ENCODE measurements at regions not wholly inside any gene's neighbourhood (a gene's known extent, or its start where the extent isn't known, plus 50 kb on each side); places are given as distances from the start of the nearest gene placed in this dataset.
A peak's percentile ranks its signal among the peaks of the same experiment; 100 is the strongest.

GRCh38 chr6:22222469-22222868, 74.4 kb downstream of the PRL start:
- no peaks in the 10 kb centered on the region for H3K27me3 ChIP-seq (ENCODE audit: insufficient read depth, low read length, poor library complexity)
- H3K56ac ChIP-seq (ENCODE audit: low read length) = no peak overlapping the region
- no peak overlapping the region for H3K4me2 ChIP-seq (ENCODE audit: low read length)
- peak; percentile 63 for DNase-seq
- H2BK5ac ChIP-seq (ENCODE audit: low read length) = no peak overlapping the region
- no peak overlapping the region for H4K5ac ChIP-seq (ENCODE audit: low read length)
- H2AK5ac ChIP-seq (ENCODE audit: low read length) = no peak overlapping the region
- H3K23ac ChIP-seq (ENCODE audit: low read length) = no peak overlapping the region
- 100% methylated on average over 1 of the region's 6 CpGs for WGBS (ENCODE audit: extremely low coverage, insufficient coverage, low lambda C conversion rate)
- no peak overlapping the region for H3K9ac ChIP-seq (ENCODE audit: low read length)
- no peaks in the 10 kb centered on the region for H3K79me2 ChIP-seq (ENCODE audit: control insufficient read depth, insufficient read depth, low read length)
- H3K4me3 ChIP-seq (ENCODE audit: low read length) = no peak overlapping the region
- no peak overlapping the region for H3K27ac ChIP-seq (ENCODE audit: low read depth, low read length)
- H2BK120ac ChIP-seq (ENCODE audit: low read depth, low read length) = no peak overlapping the region
- H3K79me1 ChIP-seq (ENCODE audit: low read length) = no peaks in the 10 kb centered on the region
- no peak overlapping the region for H3K18ac ChIP-seq (ENCODE audit: low read length)
- no peak overlapping the region for H3K4ac ChIP-seq (ENCODE audit: low read depth, low read length)
- no peaks in the 10 kb centered on the region for H3K36me3 ChIP-seq (ENCODE audit: control insufficient read depth, insufficient read depth, low read length)
- H4K8ac ChIP-seq (ENCODE audit: low read depth, low read length) = peak overlapping the region; percentile 76
- peaks cover 2% of the 10 kb centered on the region for H3K4me1 ChIP-seq (ENCODE audit: control insufficient read depth, low read depth, low read length)
- H2BK15ac ChIP-seq (replicated peaks; ENCODE audit: low read depth) = no peak overlapping the region

GRCh38 chr6:22227824-22228610, 68.8 kb downstream of the PRL start:
- Histone ChIP-seq H3K18ac (ENCODE audit: low read length) (no peak overlapping the region), H3K79me1 (ENCODE audit: low read length) (no peaks in the 10 kb centered on the region), H2AK5ac (ENCODE audit: low read length) (no peak overlapping the region), H3K23ac (ENCODE audit: low read length) (no peak overlapping the region), H3K27me3 (ENCODE audit: insufficient read depth, low read length, poor library complexity) (no peaks in the 10 kb centered on the region), H4K5ac (ENCODE audit: low read length) (no peak overlapping the region), H3K4me3 (ENCODE audit: low read length) (no peak overlapping the region), H3K36me3 (ENCODE audit: control insufficient read depth, insufficient read depth, low read length) (no peaks in the 10 kb centered on the region), H2BK5ac (ENCODE audit: low read length) (no peak overlapping the region), H3K4me1 (ENCODE audit: control insufficient read depth, low read depth, low read length) (no peaks in the 10 kb centered on the region), H3K79me2 (ENCODE audit: control insufficient read depth, insufficient read depth, low read length) (no peaks in the 10 kb centered on the region), H2BK15ac (replicated peaks; ENCODE audit: low read depth) (no peak overlapping the region), H3K4me2 (ENCODE audit: low read length) (no peak overlapping the region), H3K27ac (ENCODE audit: low read depth, low read length) (no peak overlapping the region), H2BK120ac (ENCODE audit: low read depth, low read length) (no peak overlapping the region), H3K4ac (ENCODE audit: low read depth, low read length) (no peak overlapping the region), H3K9ac (ENCODE audit: low read length) (no peak overlapping the region), H3K56ac (ENCODE audit: low read length) (no peak overlapping the region), H4K8ac (ENCODE audit: low read depth, low read length) (no peak overlapping the region)
- no peak for DNase-seq
- no CpG with 5 or more reads among the region's 2 CpGs for WGBS (ENCODE audit: extremely low coverage, insufficient coverage, low lambda C conversion rate)

GRCh38 chr6:22231050-22231449, 65.8 kb downstream of the PRL start:
- H3K79me1 ChIP-seq (ENCODE audit: low read length) = no peaks in the 10 kb centered on the region
- H3K56ac ChIP-seq (ENCODE audit: low read length) = no peak overlapping the region
- H3K18ac ChIP-seq (ENCODE audit: low read length) = no peak overlapping the region
- H2AK5ac ChIP-seq (ENCODE audit: low read length) = no peak overlapping the region
- no peaks in the 10 kb centered on the region for H3K27me3 ChIP-seq (ENCODE audit: insufficient read depth, low read length, poor library complexity)
- H2BK120ac ChIP-seq (ENCODE audit: low read depth, low read length) = no peak overlapping the region
- H2BK15ac ChIP-seq (replicated peaks; ENCODE audit: low read depth) = no peak overlapping the region
- H3K4me3 ChIP-seq (ENCODE audit: low read length) = no peak overlapping the region
- no peak overlapping the region for H2BK5ac ChIP-seq (ENCODE audit: low read length)
- H3K9ac ChIP-seq (ENCODE audit: low read length) = no peak overlapping the region
- no peak overlapping the region for H4K8ac ChIP-seq (ENCODE audit: low read depth, low read length)
- no peaks in the 10 kb centered on the region for H3K79me2 ChIP-seq (ENCODE audit: control insufficient read depth, insufficient read depth, low read length)
- WGBS (ENCODE audit: extremely low coverage, insufficient coverage, low lambda C conversion rate) = no CpG with 5 or more reads among the region's 7 CpGs
- no peak overlapping the region for H4K5ac ChIP-seq (ENCODE audit: low read length)
- H3K4me1 ChIP-seq (ENCODE audit: control insufficient read depth, low read depth, low read length) = no peaks in the 10 kb centered on the region
- H3K27ac ChIP-seq (ENCODE audit: low read depth, low read length) = no peak overlapping the region
- no peak overlapping the region for H3K4ac ChIP-seq (ENCODE audit: low read depth, low read length)
- no peak overlapping the region for H3K23ac ChIP-seq (ENCODE audit: low read length)
- no peak overlapping the region for H3K4me2 ChIP-seq (ENCODE audit: low read length)
- no peak for DNase-seq
- H3K36me3 ChIP-seq (ENCODE audit: control insufficient read depth, insufficient read depth, low read length) = no peaks in the 10 kb centered on the region

- Histone ChIP-seq H3K9ac (ENCODE audit: low read length) (no peak overlapping the region), H3K18ac (ENCODE audit: low read length) (no peak overlapping the region), H3K27ac (ENCODE audit: low read depth, low read length) (no peak overlapping the region), H2BK15ac (replicated peaks; ENCODE audit: low read depth) (no peak overlapping the region), H3K79me1 (ENCODE audit: low read length) (no peaks in the 10 kb centered on the region), H3K4me1 (ENCODE audit: control insufficient read depth, low read depth, low read length) (no peaks in the 10 kb centered on the region), H3K4me2 (ENCODE audit: low read length) (no peak overlapping the region), H2AK5ac (ENCODE audit: low read length) (no peak overlapping the region), H4K8ac (ENCODE audit: low read depth, low read length) (no peak overlapping the region), H3K4ac (ENCODE audit: low read depth, low read length) (no peak overlapping the region), H3K4me3 (ENCODE audit: low read length) (no peak overlapping the region), H2BK5ac (ENCODE audit: low read length) (no peak overlapping the region), H3K27me3 (ENCODE audit: insufficient read depth, low read length, poor library complexity) (no peaks in the 10 kb centered on the region), H4K5ac (ENCODE audit: low read length) (no peak overlapping the region), H3K56ac (ENCODE audit: low read length) (no peak overlapping the region), H3K23ac (ENCODE audit: low read length) (no peak overlapping the region), H2BK120ac (ENCODE audit: low read depth, low read length) (no peak overlapping the region), H3K36me3 (ENCODE audit: control insufficient read depth, insufficient read depth, low read length) (no peaks in the 10 kb centered on the region), H3K79me2 (ENCODE audit: control insufficient read depth, insufficient read depth, low read length) (no peaks in the 10 kb centered on the region)
- DNase-seq = no peak
- no CpG with 5 or more reads among the region's 4 CpGs for WGBS (ENCODE audit: extremely low coverage, insufficient coverage, low lambda C conversion rate)
Measured at GRCh38 chr6:22231616-22232015, 65.2 kb downstream of the PRL start.

- H3K4me2 ChIP-seq (ENCODE audit: low read length) = no peak overlapping the region
- no CpG with 5 or more reads among the region's 6 CpGs for WGBS (ENCODE audit: extremely low coverage, insufficient coverage, low lambda C conversion rate)
- H4K8ac ChIP-seq (ENCODE audit: low read depth, low read length) = no peak overlapping the region
- no peak overlapping the region for H2AK5ac ChIP-seq (ENCODE audit: low read length)
- no peak overlapping the region for H2BK15ac ChIP-seq (replicated peaks; ENCODE audit: low read depth)
- H3K79me1 ChIP-seq (ENCODE audit: low read length) = no peaks in the 10 kb centered on the region
- H2BK120ac ChIP-seq (ENCODE audit: low read depth, low read length) = no peak overlapping the region
- DNase-seq = peak; percentile 8
- no peak overlapping the region for H3K4ac ChIP-seq (ENCODE audit: low read depth, low read length)
- no peak overlapping the region for H2BK5ac ChIP-seq (ENCODE audit: low read length)
- no peaks in the 10 kb centered on the region for H3K4me1 ChIP-seq (ENCODE audit: control insufficient read depth, low read depth, low read length)
- no peaks in the 10 kb centered on the region for H3K27me3 ChIP-seq (ENCODE audit: insufficient read depth, low read length, poor library complexity)
- H3K56ac ChIP-seq (ENCODE audit: low read length) = no peak overlapping the region
- no peak overlapping the region for H3K27ac ChIP-seq (ENCODE audit: low read depth, low read length)
- H3K23ac ChIP-seq (ENCODE audit: low read length) = no peak overlapping the region
- no peak overlapping the region for H4K5ac ChIP-seq (ENCODE audit: low read length)
- no peaks in the 10 kb centered on the region for H3K36me3 ChIP-seq (ENCODE audit: control insufficient read depth, insufficient read depth, low read length)
- H3K4me3 ChIP-seq (ENCODE audit: low read length) = no peak overlapping the region
- H3K18ac ChIP-seq (ENCODE audit: low read length) = no peak overlapping the region
- no peaks in the 10 kb centered on the region for H3K79me2 ChIP-seq (ENCODE audit: control insufficient read depth, insufficient read depth, low read length)
- H3K9ac ChIP-seq (ENCODE audit: low read length) = no peak overlapping the region
Measured at GRCh38 chr6:22236626-22237414, 60.0 kb downstream of the PRL start.

Measured in mesendoderm (in vitro differentiated cells).